PC-9 (cell line): ENCODE measurements at regions not wholly inside any gene's neighbourhood (a gene's known extent, or its start where the extent isn't known, plus 50 kb on each side); places are given as distances from the start of the nearest gene placed in this dataset.

Experiments used
- EZH2 ChIP-seq: fragments of 200-600 bp; sonication (generic); IDR thresholded peaks from 2 replicates; pipeline ENCODE4 v1.8.0; 2017; ENCODE audit warnings: antibody characterized with exemption, low read depth
- TF ChIP-seq, protein P1 (sequence below): fragments of 200-600 bp; sonication (generic); conservative IDR thresholded peaks from 2 replicates; pipeline ENCODE4 v1.6.1; 2017; ENCODE audit warnings: mixed run types, antibody characterized with exemption, mild to moderate bottlenecking, moderate library complexity

DNA sequence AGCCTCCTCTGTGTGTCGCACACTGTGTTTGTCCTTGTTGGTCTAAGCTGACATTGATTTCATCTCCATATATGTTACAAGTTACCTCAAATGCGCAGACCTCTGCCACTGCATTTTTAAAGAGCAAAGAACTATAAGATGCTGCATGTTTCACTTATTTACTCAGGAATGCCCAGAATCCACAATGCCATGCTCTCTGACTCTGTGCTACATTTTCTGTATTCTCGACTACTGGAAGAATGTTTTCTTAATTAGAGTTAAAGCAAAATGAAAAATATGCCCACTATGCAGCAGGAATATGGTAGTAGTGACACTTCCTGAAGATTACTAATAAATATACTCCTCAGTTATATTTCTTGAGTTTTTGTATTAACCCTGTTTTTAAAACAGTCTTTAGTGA, 296.4 kb downstream of the HACE1 start:
- no peak for TF ChIP-seq EZH2
- TF ChIP-seq, protein P1, sequence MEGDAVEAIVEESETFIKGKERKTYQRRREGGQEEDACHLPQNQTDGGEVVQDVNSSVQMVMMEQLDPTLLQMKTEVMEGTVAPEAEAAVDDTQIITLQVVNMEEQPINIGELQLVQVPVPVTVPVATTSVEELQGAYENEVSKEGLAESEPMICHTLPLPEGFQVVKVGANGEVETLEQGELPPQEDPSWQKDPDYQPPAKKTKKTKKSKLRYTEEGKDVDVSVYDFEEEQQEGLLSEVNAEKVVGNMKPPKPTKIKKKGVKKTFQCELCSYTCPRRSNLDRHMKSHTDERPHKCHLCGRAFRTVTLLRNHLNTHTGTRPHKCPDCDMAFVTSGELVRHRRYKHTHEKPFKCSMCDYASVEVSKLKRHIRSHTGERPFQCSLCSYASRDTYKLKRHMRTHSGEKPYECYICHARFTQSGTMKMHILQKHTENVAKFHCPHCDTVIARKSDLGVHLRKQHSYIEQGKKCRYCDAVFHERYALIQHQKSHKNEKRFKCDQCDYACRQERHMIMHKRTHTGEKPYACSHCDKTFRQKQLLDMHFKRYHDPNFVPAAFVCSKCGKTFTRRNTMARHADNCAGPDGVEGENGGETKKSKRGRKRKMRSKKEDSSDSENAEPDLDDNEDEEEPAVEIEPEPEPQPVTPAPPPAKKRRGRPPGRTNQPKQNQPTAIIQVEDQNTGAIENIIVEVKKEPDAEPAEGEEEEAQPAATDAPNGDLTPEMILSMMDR = no peak
